Stomach smooth muscle (tissue), 2 donors: ENCODE measurements at regions not wholly inside any gene's neighbourhood (a gene's known extent, or its start where the extent isn't known, plus 50 kb on each side); places are given as distances from the start of the nearest gene placed in this dataset.
"Not testable (repeated sequence)": the region's sequence is repeated elsewhere in the genome, so short reads cannot be mapped to it uniquely, and the experiment has no call there.

Experiments
- H3K27ac ChIP-seq: one replicate; pipeline ENCODE4 v1.7.0; 2013; ENCODE audit warnings: mild to moderate bottlenecking, low read length, inconsistent platforms
- H3K27me3 ChIP-seq, 2 donors: one replicate each; pipeline ENCODE4 v1.7.0; 2013; ENCODE audit warnings: low read length in 2 of 2; ENCODE audit not compliant: insufficient read depth in 2 of 2, control insufficient read depth in 1 of 2
- H3K36me3 ChIP-seq, 2 donors: one replicate each; pipeline ENCODE4 v1.7.0; 2013; ENCODE audit warnings: low read length in 2 of 2; ENCODE audit not compliant: control insufficient read depth in 2 of 2, insufficient read depth in 2 of 2
- H3K4me1 ChIP-seq: one replicate; pipeline ENCODE4 v1.7.0; 2013; ENCODE audit warnings: low read length; ENCODE audit not compliant: control insufficient read depth, insufficient read depth
- H3K4me3 ChIP-seq, 2 donors: one replicate each; pipeline ENCODE4 v1.7.0; 2013; ENCODE audit warnings: low read length in 2 of 2
- H3K9ac ChIP-seq, 2 donors: one replicate each; pipeline ENCODE4 v1.7.0; 2013; ENCODE audit warnings: low read length in 2 of 2, mild to moderate bottlenecking in 1 of 2
- H3K9me3 ChIP-seq, 2 donors: one replicate each; pipeline ENCODE4 v1.7.0; 2013; ENCODE audit warnings: low read length in 2 of 2; ENCODE audit not compliant: control insufficient read depth in 2 of 2
- donor health status: healthy.
- donor health status: Pancreatic carcinoma.

DNA sequence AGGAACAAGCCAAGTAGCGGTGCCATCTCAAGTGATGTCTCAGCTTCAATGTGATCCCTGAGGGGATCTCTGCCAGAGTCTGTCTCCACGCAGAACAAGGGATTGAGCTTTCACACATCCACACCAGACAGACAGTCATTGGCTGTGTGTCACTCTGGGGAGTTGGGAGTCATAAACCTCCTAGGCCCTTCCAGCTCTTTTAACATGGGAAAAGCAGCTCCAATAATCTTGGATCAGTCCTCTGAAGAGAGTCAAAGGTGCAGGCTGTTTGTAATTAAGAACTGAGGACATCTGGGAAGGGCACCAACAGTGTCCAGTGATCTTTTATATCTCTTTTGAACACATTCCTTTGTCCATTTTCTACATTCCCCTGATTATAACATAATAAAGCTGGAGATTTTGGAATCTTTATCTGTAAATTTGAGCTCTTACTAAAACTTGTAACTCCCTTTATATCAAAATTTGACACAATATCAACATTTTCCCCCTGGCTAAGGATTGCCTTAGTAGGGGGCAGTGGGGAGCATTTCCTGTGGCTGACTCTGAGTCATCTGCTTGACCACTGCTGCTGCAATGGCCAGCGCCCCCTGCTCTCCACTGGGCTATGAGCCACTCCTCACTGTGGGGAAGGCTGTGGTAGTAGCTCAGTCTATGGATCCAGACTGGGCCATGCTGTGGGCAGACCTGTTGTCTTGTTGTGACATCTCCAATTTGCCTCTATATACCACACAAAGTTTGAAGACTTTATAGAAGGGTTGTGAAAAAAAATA is 284.4 kb downstream of the OSTF1 start:
- H3K36me3 ChIP-seq, result no peaks in the 10 kb centered on the region
- H3K27me3 ChIP-seq, result no peaks in the 10 kb centered on the region
- no peak overlapping the region for H3K9ac ChIP-seq
- no peaks in the 10 kb centered on the region for H3K4me1 ChIP-seq
- H3K9me3 ChIP-seq, result peaks cover 0 to 4% of the 10 kb centered on the region in 2 donors
- no peak overlapping the region for H3K27ac ChIP-seq
- no peak overlapping the region for H3K4me3 ChIP-seq

DNA sequence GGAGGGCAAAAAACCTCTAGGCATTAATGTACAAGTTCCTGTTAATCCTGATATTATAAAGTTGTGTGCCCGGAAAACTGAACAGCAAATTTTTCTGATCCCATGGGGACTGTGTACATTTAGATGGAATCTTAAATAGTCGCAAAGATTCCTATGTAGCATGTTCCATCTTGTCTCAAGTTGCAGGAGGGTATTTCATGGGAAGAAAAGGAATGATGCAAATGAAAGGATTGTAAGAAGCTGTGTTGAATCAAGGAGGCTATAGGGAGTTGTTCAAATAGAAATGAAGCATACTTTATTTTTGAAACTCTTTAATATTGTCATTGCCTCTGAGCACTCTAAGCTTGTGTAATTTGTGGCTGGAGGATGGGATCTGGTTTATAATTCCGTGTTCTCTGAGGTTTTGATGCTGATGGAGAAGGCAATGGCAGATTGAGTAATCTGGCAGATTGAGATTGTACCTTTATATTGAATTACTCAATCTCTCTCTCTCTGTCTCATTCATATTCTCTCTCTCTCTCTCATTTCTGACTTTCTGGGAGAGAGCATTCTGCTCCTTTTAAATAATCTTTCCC is 288.5 kb downstream of the OSTF1 start:
- no peaks in the 10 kb centered on the region for H3K4me1 ChIP-seq
- H3K36me3 ChIP-seq, result no peaks in the 10 kb centered on the region
- H3K27ac ChIP-seq, result no peak overlapping the region
- no peak overlapping the region for H3K4me3 ChIP-seq
- H3K9me3 ChIP-seq, result peaks cover 0 to 4% of the 10 kb centered on the region in 2 donors
- H3K9ac ChIP-seq, result no peak overlapping the region
- H3K27me3 ChIP-seq, result no peaks in the 10 kb centered on the region

DNA sequence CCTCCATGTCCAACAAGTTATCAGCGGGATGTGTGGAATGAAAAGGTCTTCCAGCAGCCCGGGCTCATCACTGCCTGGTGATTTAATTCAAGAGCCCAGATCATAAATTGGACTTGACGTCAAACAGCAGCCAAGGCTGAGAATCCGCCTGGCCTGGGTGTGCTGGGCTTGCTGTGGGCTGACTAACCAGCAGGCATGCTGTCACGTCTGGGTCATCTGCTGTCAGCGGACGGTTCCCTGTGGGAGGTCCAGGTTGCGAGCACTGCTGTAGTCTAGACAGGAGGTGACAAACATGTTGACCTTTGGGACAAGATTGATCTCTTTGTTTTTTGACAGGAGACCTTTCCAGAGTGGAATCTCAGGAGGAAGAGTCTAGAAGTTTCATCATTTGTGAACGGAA is 289.7 kb downstream of the OSTF1 start:
- Histone ChIP-seq H3K27me3 (no peaks in the 10 kb centered on the region), H3K4me1 (no peaks in the 10 kb centered on the region), H3K27ac (no peak overlapping the region), H3K4me3 (no peak overlapping the region), H3K36me3 (no peaks in the 10 kb centered on the region), H3K9ac (no peak overlapping the region), H3K9me3 (peaks cover 0 to 4% of the 10 kb centered on the region in 2 donors)

DNA sequence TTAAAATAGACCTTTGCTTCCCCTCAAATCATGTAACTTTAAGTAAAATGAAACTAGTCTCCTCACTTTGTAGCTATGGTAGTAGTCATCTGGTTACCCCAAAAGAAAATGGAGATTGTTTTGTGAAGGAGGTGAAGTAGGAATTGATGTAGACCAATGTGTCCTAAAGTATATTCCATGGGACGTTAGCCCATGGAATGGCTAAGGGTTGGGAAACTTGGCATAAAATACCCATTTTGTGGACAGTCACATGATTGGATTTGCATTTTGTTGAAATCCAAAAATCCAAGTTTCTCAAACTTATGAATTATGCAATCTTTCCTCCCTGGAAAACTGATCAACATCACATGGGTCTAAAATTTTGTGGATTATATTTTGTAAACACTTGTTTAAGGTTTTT is 290.6 kb downstream of the OSTF1 start:
- no peak overlapping the region for H3K4me3 ChIP-seq
- no peaks in the 10 kb centered on the region for H3K4me1 ChIP-seq
- peaks cover 2 to 3% of the 10 kb centered on the region in 2 donors for H3K9me3 ChIP-seq
- H3K27ac ChIP-seq, result no peak overlapping the region
- H3K27me3 ChIP-seq, result no peaks in the 10 kb centered on the region
- H3K9ac ChIP-seq, result no peak overlapping the region
- H3K36me3 ChIP-seq, result no peaks in the 10 kb centered on the region

DNA sequence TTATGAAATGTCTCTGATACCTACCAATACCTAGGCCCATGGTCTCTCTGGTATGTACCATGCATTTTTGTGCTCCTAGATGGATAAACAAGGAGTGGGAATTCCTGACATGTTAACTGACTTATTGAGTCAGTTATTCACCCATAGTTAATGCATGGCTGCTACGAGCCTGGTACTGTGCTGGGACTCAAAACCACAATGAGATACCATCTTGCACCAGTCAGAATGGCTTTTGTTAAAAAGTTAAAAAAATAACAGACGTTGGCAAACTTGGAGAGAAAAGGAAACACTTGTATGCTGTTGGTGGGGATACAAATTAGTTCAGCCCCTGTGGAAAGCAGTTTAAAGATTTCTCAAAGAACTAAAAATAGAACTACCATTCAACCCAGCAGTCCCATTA is 293.8 kb downstream of the OSTF1 start:
- Histone ChIP-seq H3K27ac (no peak overlapping the region), H3K9me3 (peaks cover 0 to 6% of the 10 kb centered on the region in 2 donors), H3K9ac (no peak overlapping the region), H3K27me3 (no peaks in the 10 kb centered on the region), H3K4me3 (no peak overlapping the region), H3K4me1 (no peaks in the 10 kb centered on the region), H3K36me3 (no peaks in the 10 kb centered on the region)

DNA sequence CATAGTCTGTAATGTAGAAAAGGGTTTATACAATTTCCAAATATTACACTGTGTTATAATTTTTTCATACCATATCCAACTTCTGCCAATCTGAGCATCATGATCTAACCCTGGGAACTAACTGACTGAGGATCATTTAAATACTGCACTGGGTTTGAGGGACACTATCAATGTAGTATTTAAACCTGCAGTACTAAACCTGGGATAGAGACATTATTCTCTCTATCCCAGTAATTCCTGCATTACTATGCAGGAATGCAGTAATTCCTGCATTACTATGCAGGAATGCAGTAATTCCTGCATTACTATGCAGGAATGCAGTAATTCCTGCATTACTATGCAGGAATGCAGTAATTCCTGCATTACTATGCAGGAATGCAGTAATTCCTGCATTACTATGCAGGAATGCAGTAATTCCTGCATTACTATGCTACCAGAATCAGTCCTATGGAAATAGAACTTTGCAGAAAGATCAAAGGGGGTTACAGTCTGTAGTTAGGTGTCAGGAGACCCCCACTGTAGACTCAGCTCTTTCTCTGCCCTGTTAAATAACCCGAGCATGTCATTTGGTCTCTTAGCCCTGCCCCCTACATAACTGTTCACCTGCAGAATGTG is 295.2 kb downstream of the OSTF1 start:
- H3K27me3 ChIP-seq, H3K4me3 ChIP-seq, H3K36me3 ChIP-seq, H3K27ac ChIP-seq, H3K4me1 ChIP-seq, H3K9ac ChIP-seq, H3K9me3 ChIP-seq: not testable (repeated sequence)

DNA sequence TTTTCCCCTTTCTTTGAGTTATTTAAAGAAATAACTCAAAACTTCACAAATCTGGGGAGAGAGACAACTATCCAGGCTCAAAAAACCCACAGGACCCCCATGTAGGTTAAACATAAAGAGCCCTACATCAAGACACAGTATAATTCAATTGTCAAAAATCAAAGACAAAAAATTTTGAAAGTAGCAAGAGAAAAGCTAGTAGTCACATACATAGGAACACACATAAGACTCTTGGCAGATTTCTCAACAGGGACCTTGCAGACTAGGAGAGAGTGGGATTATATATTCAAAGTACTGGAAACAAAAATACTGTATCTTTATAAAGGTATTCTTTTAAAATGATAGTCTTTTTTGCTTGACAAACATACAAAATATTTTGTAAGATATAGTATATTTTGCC is 296.9 kb downstream of the OSTF1 start:
- Histone ChIP-seq H3K9ac (no peak overlapping the region), H3K4me3 (no peak overlapping the region), H3K9me3 (peaks cover 0 to 6% of the 10 kb centered on the region in 2 donors), H3K27ac (no peak overlapping the region), H3K36me3 (no peaks in the 10 kb centered on the region), H3K4me1 (no peaks in the 10 kb centered on the region), H3K27me3 (no peaks in the 10 kb centered on the region)

DNA sequence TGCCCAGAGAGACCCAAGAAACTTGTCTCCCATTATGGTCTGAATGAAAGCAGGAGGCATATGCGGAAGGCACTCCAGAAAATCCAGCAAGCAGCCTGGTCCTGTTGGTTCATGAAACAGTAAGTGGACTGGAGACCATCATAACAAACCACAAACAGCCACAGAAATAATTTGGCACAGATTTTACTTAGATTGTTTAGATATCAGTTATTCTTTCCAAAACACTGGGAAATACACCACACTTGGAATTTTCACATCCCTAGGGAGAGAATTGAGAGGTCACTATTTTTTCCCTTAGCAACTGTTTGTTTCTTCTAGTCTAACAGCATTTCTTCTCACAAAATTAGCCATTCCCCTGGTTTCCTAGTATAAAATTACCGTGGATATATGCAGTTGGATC is 300.8 kb downstream of the OSTF1 start:
- Histone ChIP-seq H3K36me3 (no peaks in the 10 kb centered on the region), H3K27me3 (no peaks in the 10 kb centered on the region), H3K27ac (no peak overlapping the region), H3K9ac (no peak overlapping the region), H3K9me3 (peaks cover 0 to 4% of the 10 kb centered on the region in 2 donors), H3K4me1 (no peaks in the 10 kb centered on the region), H3K4me3 (no peak overlapping the region)

DNA sequence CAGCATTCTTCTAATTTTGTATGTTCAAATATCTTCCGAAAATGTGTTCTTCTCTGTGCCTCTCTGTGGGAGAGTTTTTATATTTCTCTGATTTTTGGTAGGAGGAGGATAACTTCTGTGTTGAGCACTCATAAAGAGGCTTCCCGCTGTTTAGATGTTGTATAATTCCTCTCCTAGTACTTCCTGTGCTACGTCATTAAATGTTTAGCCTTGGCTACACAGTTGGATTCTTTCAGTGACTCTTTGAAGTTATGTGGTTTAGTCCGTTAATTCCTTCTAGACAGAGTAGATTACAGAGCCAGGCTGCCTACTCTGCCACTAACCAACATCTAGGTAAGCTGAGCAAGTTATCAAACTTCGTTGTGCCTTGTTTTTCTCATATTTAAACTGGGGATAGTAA is 302.6 kb downstream of the OSTF1 start:
- Histone ChIP-seq H3K9me3 (no peaks in the 10 kb centered on the region), H3K9ac (no peak overlapping the region), H3K4me1 (no peaks in the 10 kb centered on the region), H3K27ac (no peak overlapping the region), H3K4me3 (no peak overlapping the region), H3K27me3 (no peaks in the 10 kb centered on the region), H3K36me3 (no peaks in the 10 kb centered on the region)

DNA sequence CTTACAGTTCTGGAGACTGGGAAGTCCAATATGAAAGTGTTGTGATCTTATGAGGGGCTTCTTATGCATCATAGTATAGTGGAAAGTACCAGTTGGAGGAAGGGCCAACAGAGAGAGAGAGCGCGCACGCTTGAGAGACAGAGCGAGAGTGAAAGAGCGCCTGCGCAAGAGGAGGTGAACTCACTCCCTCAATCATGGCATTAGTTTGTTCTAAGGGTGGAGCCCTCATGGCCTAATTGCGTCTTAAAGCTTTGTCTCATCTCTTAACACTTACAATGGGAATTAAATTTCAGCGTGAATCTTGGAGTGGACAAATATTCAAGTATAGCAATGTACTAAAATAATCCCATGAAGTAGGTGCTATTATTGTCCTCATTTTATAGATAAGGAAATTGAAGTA is 303.2 kb downstream of the OSTF1 start:
- H3K4me1 ChIP-seq, result no peaks in the 10 kb centered on the region
- H3K36me3 ChIP-seq, result no peaks in the 10 kb centered on the region
- no peaks in the 10 kb centered on the region for H3K9me3 ChIP-seq
- no peak overlapping the region for H3K9ac ChIP-seq
- no peak overlapping the region for H3K4me3 ChIP-seq
- H3K27ac ChIP-seq, result no peak overlapping the region
- no peaks in the 10 kb centered on the region for H3K27me3 ChIP-seq

DNA sequence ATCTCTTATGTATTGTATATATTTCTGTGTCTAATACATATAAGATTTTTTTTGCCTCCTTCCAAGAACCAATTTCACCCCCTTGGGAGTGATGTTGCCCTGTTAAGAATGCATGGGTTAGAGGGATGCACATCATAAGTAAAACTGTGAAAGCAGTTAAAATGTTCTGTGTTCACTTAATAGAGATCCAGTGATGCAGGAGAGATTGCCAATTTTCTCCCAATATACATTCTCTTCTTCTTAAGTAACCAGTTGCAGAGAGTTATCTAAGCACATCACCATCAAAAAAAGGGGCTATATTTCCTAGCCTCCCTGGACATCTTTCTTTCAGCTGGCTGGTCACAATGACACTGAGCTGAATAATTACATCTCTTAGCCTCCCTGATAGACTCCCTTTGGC is 307.0 kb downstream of the OSTF1 start:
- no peak overlapping the region for H3K9ac ChIP-seq
- H3K27me3 ChIP-seq, result no peaks in the 10 kb centered on the region
- H3K9me3 ChIP-seq, result no peaks in the 10 kb centered on the region
- no peaks in the 10 kb centered on the region for H3K4me1 ChIP-seq
- H3K27ac ChIP-seq, result no peak overlapping the region
- H3K36me3 ChIP-seq, result no peaks in the 10 kb centered on the region
- no peak overlapping the region for H3K4me3 ChIP-seq
